NCI-H526 (cell line): ENCODE measurements at regions not wholly inside any gene's neighbourhood (a gene's known extent, or its start where the extent isn't known, plus 50 kb on each side); places are given as distances from the start of the nearest gene placed in this dataset.
"Not testable (repeated sequence)": the region's sequence is repeated elsewhere in the genome, so short reads cannot be mapped to it uniquely, and the experiment has no call there.

Experiments
- DNase-seq, 2 experiments: peaks; one replicate each; lab custom pipeline; 2025; lab: John Stamatoyannopoulos, UW

GRCh38 chr16:24624102-24624501 is 84.7 kb downstream of the RBBP6 start:
- DNase-seq, result no peak

- no peak for DNase-seq
Measured at GRCh38 chr16:24626256-24626655, 86.9 kb downstream of the RBBP6 start.

GRCh38 chr16:24634919-24635318 is 94.5 kb upstream of the TNRC6A start:
- DNase-seq, result no peak

GRCh38 chr16:24635900-24636610 is 93.4 kb upstream of the TNRC6A start:
- DNase-seq, result no peak

- no peak for DNase-seq
Measured at GRCh38 chr16:24639769-24640168, 89.7 kb upstream of the TNRC6A start.

- DNase-seq, result peak; percentile 24 to 40
Measured at GRCh38 chr16:24643489-24643888, 86.0 kb upstream of the TNRC6A start.

- DNase-seq, result no peak
Measured at GRCh38 chr16:24645739-24646645, 83.5 kb upstream of the TNRC6A start.

- DNase-seq, result no peak
Measured at GRCh38 chr16:24646646-24646995, 82.8 kb upstream of the TNRC6A start.

- no peak for DNase-seq
Measured at GRCh38 chr16:24652209-24652712, 77.2 kb upstream of the TNRC6A start.

- DNase-seq, result no peak
Measured at GRCh38 chr16:24652803-24653202, 76.6 kb upstream of the TNRC6A start.

GRCh38 chr16:24653725-24654124 is 75.7 kb upstream of the TNRC6A start:
- no peak for DNase-seq

GRCh38 chr16:24665942-24666341 is 63.5 kb upstream of the TNRC6A start:
- not testable (repeated sequence) for DNase-seq

- DNase-seq, result no peak
Measured at GRCh38 chr16:24667244-24667764, 62.1 kb upstream of the TNRC6A start.

- no peak for DNase-seq
Measured at GRCh38 chr16:24668481-24669061, 60.9 kb upstream of the TNRC6A start.

GRCh38 chr16:24670623-24671454 is 58.6 kb upstream of the TNRC6A start:
- DNase-seq, result peak; percentile 56 to 62

GRCh38 chr16:24671455-24671954 is 57.9 kb upstream of the TNRC6A start:
- no peak for DNase-seq

- no peak for DNase-seq
Measured at GRCh38 chr16:24673155-24673554, 56.3 kb upstream of the TNRC6A start.

- no peak for DNase-seq
Measured at GRCh38 chr16:24674877-24675276, 54.6 kb upstream of the TNRC6A start.

- no peak for DNase-seq
Measured at GRCh38 chr16:24677388-24677787, 52.1 kb upstream of the TNRC6A start.
